T47D (cell line): ENCODE measurements at regions not wholly inside any gene's neighbourhood (a gene's known extent, or its start where the extent isn't known, plus 50 kb on each side); places are given as distances from the start of the nearest gene placed in this dataset.

Source experiments
- DNase-seq, 2 experiments: peaks; one replicate each; pipeline versions ENCODE4 v3.0.0 to v3.0.0-alpha.2; 2011 to 2012; ENCODE audit warnings: low read depth in 1 of 2, low spot score in 1 of 2
- JUND ChIP-seq: IDR thresholded peaks from 2 replicates; pipeline ENCODE4 v1.6.1; 2012; ENCODE audit warnings: low read depth
- in situ Hi-C: cut with HindIII; loops from 2 replicates; pipeline ENCODE4 v1.10.0; 2016; ENCODE audit warnings: low sequenced_read_pairs, low pct_unique_long_range_greater_than_20kb

- no peak for TF ChIP-seq JUND
- no peak for DNase-seq
- in situ Hi-C loops: no loop called here
Observed at GRCh38 chr6:150705392-150705791, 105.7 kb downstream of the PLEKHG1 start.

GRCh38 chr6:150710236-150710635 lies 110.6 kb downstream of the PLEKHG1 start:
- in situ Hi-C loops: no loop called here
- no peak for DNase-seq
- no peak for TF ChIP-seq JUND

- no peak for TF ChIP-seq JUND
- in situ Hi-C loops: no loop called here
Observed at GRCh38 chr6:150711061-150711460, 111.4 kb downstream of the PLEKHG1 start.

GRCh38 chr6:150711584-150712504 lies 112.2 kb downstream of the PLEKHG1 start:
- TF ChIP-seq JUND: no peak
- no peak for DNase-seq
- in situ Hi-C loops: no loop called here

More at GRCh38 chr6:150711061-150711460, 111.4 kb downstream of the PLEKHG1 start:
- DNase-seq: no peak

GRCh38 chr6:150712505-150713252 lies 113.0 kb downstream of the PLEKHG1 start:
- no peak for TF ChIP-seq JUND
- in situ Hi-C loops: no loop called here
- DNase-seq: peak in 1 of 2 experiments; percentile 3

- TF ChIP-seq JUND: no peak
Observed at GRCh38 chr6:150713487-150713886, 113.8 kb downstream of the PLEKHG1 start.

GRCh38 chr6:150713931-150714330 lies 114.2 kb downstream of the PLEKHG1 start:
- DNase-seq: no peak
- TF ChIP-seq JUND: no peak
- in situ Hi-C loops: no loop called here

More at GRCh38 chr6:150713487-150713886, 113.8 kb downstream of the PLEKHG1 start:
- DNase-seq: no peak
- in situ Hi-C loops: no loop called here

GRCh38 chr6:150715133-150715532 lies 115.4 kb downstream of the PLEKHG1 start:
- in situ Hi-C loops: no loop called here
- TF ChIP-seq JUND: no peak
- DNase-seq: no peak

GRCh38 chr6:150717419-150717818 lies 117.7 kb downstream of the PLEKHG1 start:
- TF ChIP-seq JUND: no peak
- DNase-seq: peak in 1 of 2 experiments; percentile 58
- in situ Hi-C loops: no loop called here

GRCh38 chr6:150719099-150719766 lies 119.5 kb downstream of the PLEKHG1 start:
- no peak for DNase-seq
- TF ChIP-seq JUND: no peak
- in situ Hi-C loops: no loop called here

GRCh38 chr6:150719831-150720230 lies 120.1 kb downstream of the PLEKHG1 start:
- in situ Hi-C loops: no loop called here
- TF ChIP-seq JUND: no peak
- no peak for DNase-seq

- no peak for TF ChIP-seq JUND
- in situ Hi-C loops: no loop called here
- DNase-seq: peak in 1 of 2 experiments; percentile 27
Observed at GRCh38 chr6:150720774-150721233, 121.1 kb downstream of the PLEKHG1 start.
